ENCODE measurements at regions not wholly inside any gene's neighbourhood (a gene's known extent, or its start where the extent isn't known, plus 50 kb on each side); places are given as distances from the start of the nearest gene placed in this dataset.

DNA sequence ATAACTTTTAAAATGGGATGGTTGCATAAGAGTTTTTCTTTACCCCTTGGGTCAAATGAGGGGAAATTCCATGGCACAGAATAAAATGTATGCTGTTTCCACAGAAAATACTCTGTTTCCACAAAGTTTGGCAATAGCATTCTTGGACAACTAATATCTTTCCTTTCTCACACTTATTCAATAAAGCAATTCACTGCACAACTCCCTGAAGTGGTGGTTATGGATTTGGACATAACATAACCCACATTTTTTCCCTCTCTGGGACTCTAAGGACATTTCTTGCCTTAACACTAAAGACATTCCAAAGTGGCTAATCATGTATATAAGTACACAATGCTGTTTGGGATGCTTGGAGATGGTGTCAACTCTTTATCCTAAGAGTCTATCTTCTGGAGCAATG lies 51.7 kb upstream of the GPM6B start:
- Histone ChIP-seq H3K4me2 (ENCODE audit: low read length) (no peak overlapping the region), H4K20me1 (ENCODE audit: insufficient read depth) (no peaks in the 10 kb centered on the region), H3K9ac (ENCODE audit: low read length) (no peak overlapping the region), H3K36me3 (ENCODE audit: insufficient read depth, low read length) (no peaks in the 10 kb centered on the region), H3F3A (ENCODE audit: insufficient read depth, low read length, poor library complexity, severe bottlenecking) (no peaks in the 10 kb centered on the region), H3K27me3 (ENCODE audit: insufficient read depth, low read depth, low read length) (no peaks in the 10 kb centered on the region), H3K4me3 (ENCODE audit: low read length) (no peak overlapping the region), H3K27ac (ENCODE audit: low read length) (no peak overlapping the region), H2AFZ (ENCODE audit: low read depth, low read length) (no peak overlapping the region), H3K9me2 (ENCODE audit: insufficient read depth, low read length) (no peaks in the 10 kb centered on the region), H3K9me3 (ENCODE audit: low read length) (no peaks in the 10 kb centered on the region), H3K79me2 (replicated peaks; ENCODE audit: insufficient read depth, low read length) (no peaks in the 10 kb centered on the region)
- TF ChIP-seq EP300 (conservative IDR thresholded peaks at IDR 0.05; ENCODE audit: poor library complexity, severe bottlenecking) (no peak), MXI1 (conservative IDR thresholded peaks at IDR 0.05; ENCODE audit: poor library complexity, severe bottlenecking) (no peak), SMC3 (conservative IDR thresholded peaks at IDR 0.05; ENCODE audit: poor library complexity) (no peak), TAF1 (IDR thresholded peaks at IDR 0.05; ENCODE audit: low read depth) (no peak), EZH2 (IDR thresholded peaks at IDR 0.05; ENCODE audit: borderline replicate concordance, insufficient read depth, low read length, poor library complexity, severe bottlenecking) (no peak), RAD21 (conservative IDR thresholded peaks at IDR 0.05) (no peak)
- TF ChIP-seq, protein P1, sequence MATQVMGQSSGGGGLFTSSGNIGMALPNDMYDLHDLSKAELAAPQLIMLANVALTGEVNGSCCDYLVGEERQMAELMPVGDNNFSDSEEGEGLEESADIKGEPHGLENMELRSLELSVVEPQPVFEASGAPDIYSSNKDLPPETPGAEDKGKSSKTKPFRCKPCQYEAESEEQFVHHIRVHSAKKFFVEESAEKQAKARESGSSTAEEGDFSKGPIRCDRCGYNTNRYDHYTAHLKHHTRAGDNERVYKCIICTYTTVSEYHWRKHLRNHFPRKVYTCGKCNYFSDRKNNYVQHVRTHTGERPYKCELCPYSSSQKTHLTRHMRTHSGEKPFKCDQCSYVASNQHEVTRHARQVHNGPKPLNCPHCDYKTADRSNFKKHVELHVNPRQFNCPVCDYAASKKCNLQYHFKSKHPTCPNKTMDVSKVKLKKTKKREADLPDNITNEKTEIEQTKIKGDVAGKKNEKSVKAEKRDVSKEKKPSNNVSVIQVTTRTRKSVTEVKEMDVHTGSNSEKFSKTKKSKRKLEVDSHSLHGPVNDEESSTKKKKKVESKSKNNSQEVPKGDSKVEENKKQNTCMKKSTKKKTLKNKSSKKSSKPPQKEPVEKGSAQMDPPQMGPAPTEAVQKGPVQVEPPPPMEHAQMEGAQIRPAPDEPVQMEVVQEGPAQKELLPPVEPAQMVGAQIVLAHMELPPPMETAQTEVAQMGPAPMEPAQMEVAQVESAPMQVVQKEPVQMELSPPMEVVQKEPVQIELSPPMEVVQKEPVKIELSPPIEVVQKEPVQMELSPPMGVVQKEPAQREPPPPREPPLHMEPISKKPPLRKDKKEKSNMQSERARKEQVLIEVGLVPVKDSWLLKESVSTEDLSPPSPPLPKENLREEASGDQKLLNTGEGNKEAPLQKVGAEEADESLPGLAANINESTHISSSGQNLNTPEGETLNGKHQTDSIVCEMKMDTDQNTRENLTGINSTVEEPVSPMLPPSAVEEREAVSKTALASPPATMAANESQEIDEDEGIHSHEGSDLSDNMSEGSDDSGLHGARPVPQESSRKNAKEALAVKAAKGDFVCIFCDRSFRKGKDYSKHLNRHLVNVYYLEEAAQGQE (IDR thresholded peaks at IDR 0.05; ENCODE audit: borderline replicate concordance), result no peak
- TF ChIP-seq, protein P2, sequence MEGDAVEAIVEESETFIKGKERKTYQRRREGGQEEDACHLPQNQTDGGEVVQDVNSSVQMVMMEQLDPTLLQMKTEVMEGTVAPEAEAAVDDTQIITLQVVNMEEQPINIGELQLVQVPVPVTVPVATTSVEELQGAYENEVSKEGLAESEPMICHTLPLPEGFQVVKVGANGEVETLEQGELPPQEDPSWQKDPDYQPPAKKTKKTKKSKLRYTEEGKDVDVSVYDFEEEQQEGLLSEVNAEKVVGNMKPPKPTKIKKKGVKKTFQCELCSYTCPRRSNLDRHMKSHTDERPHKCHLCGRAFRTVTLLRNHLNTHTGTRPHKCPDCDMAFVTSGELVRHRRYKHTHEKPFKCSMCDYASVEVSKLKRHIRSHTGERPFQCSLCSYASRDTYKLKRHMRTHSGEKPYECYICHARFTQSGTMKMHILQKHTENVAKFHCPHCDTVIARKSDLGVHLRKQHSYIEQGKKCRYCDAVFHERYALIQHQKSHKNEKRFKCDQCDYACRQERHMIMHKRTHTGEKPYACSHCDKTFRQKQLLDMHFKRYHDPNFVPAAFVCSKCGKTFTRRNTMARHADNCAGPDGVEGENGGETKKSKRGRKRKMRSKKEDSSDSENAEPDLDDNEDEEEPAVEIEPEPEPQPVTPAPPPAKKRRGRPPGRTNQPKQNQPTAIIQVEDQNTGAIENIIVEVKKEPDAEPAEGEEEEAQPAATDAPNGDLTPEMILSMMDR (IDR thresholded peaks at IDR 0.05; ENCODE audit: poor library complexity, severe bottlenecking), result no peak

All from neural cell (in vitro differentiated cells).